DND-41 (cell line): ENCODE measurements at regions not wholly inside any gene's neighbourhood (a gene's known extent, or its start where the extent isn't known, plus 50 kb on each side); places are given as distances from the start of the nearest gene placed in this dataset.

Source experiments
- ATAC-seq: fragments of 200-7000 bp; cut with Tn5 transposase; 3 replicates; pipeline ENCODE4 v1.9.1; 2021; ENCODE audit warnings: low read depth; ENCODE audit not compliant: insufficient read depth
- DNase-seq: peaks from one replicate; pipeline ENCODE4 v3.0.0-alpha.2; 2020
- H2AFZ ChIP-seq: 2 replicates; pipeline ENCODE4 v1.6.0; 2012; ENCODE audit warnings: low read depth, low read length
- H3K27ac ChIP-seq: 2 replicates; pipeline ENCODE4 v1.5.1; 2012; ENCODE audit warnings: low read length, inconsistent platforms
- H3K27me3 ChIP-seq: fragments of 200-600 bp; sonication (generic); 2 replicates; pipeline ENCODE4 v1.6.0; 2012; ENCODE audit warnings: low read length, mild to moderate bottlenecking, inconsistent platforms; ENCODE audit not compliant: insufficient read depth, poor library complexity
- H3K36me3 ChIP-seq: 2 replicates; pipeline ENCODE4 v1.5.1; 2012; ENCODE audit warnings: low read length, inconsistent platforms; ENCODE audit not compliant: insufficient read depth
- H3K4me1 ChIP-seq: 2 replicates; pipeline ENCODE4 v1.5.1; 2012; ENCODE audit warnings: mild to moderate bottlenecking, low read length; ENCODE audit not compliant: insufficient read depth
- H3K4me2 ChIP-seq: 2 replicates; pipeline ENCODE4 v1.6.0; 2012; ENCODE audit warnings: mild to moderate bottlenecking, moderate library complexity, low read length, inconsistent platforms; ENCODE audit not compliant: insufficient read depth
- H3K4me3 ChIP-seq, 2 experiments: fragments of 200-600 bp in 1 of 2; shearing (Covaris generic) in 1 of 2; 2 replicates each; pipeline ENCODE4 v1.5.1; 2012 to 2016; ENCODE audit warnings: inconsistent platforms in 2 of 2, low read length in 2 of 2, mild to moderate bottlenecking in 2 of 2, low read depth in 1 of 2, moderate library complexity in 1 of 2
- H3K79me2 ChIP-seq: 2 replicates; pipeline ENCODE4 v1.6.0; 2012; ENCODE audit warnings: low read length, inconsistent platforms; ENCODE audit not compliant: insufficient read depth
- H3K9ac ChIP-seq: 2 replicates; pipeline ENCODE4 v1.6.0; 2012; ENCODE audit warnings: low read depth, mild to moderate bottlenecking, inconsistent platforms, low read length, moderate library complexity
- H3K9me3 ChIP-seq: 2 replicates; pipeline ENCODE4 v1.5.1; 2012; ENCODE audit warnings: low read length, moderate library complexity, mild to moderate bottlenecking, inconsistent platforms; ENCODE audit not compliant: insufficient read depth, severe bottlenecking
- H4K20me1 ChIP-seq: 2 replicates; pipeline ENCODE4 v1.6.0; 2012; ENCODE audit warnings: low read length; ENCODE audit not compliant: insufficient read depth
- CTCF ChIP-seq: IDR thresholded peaks from 2 replicates; pipeline ENCODE4 v1.5.1; 2012; ENCODE audit warnings: borderline replicate concordance, low read length, moderate library complexity, mild to moderate bottlenecking; ENCODE audit not compliant: poor library complexity, severe bottlenecking; ENCODE audit errors: extremely low read depth
- EZH2 ChIP-seq: IDR thresholded peaks from 3 replicates; pipeline ENCODE4 v1.6.1; 2012; ENCODE audit warnings: borderline replicate concordance, low read depth, mild to moderate bottlenecking, moderate library complexity, low read length, inconsistent platforms; ENCODE audit not compliant: severe bottlenecking

- Histone ChIP-seq H4K20me1 (no peaks in the 10 kb centered on the region), H3K36me3 (no peaks in the 10 kb centered on the region), H3K27me3 (no peaks in the 10 kb centered on the region), H3K9me3 (no peaks in the 10 kb centered on the region), H2AFZ (no peak overlapping the region), H3K4me2 (no peak overlapping the region), H3K27ac (no peak overlapping the region), H3K9ac (no peak overlapping the region), H3K79me2 (no peaks in the 10 kb centered on the region), H3K4me1 (no peaks in the 10 kb centered on the region), H3K4me3 (no peak overlapping the region)
- ATAC-seq (no peak), DNase-seq (no peak)
- TF ChIP-seq CTCF (no peak), EZH2 (no peak)
Observed at GRCh38 chr3:28978092-28978491, 302.8 kb upstream of the RBMS3 start.

- no peak for ATAC-seq
- Histone ChIP-seq H3K79me2 (no peaks in the 10 kb centered on the region), H2AFZ (no peak overlapping the region), H3K27me3 (no peaks in the 10 kb centered on the region), H3K9me3 (no peaks in the 10 kb centered on the region), H3K27ac (no peak overlapping the region), H4K20me1 (no peaks in the 10 kb centered on the region), H3K4me1 (no peaks in the 10 kb centered on the region), H3K36me3 (no peaks in the 10 kb centered on the region), H3K4me2 (no peak overlapping the region), H3K4me3 (no peak overlapping the region), H3K9ac (no peak overlapping the region)
- TF ChIP-seq EZH2 (no peak), CTCF (no peak)
- no peak for DNase-seq
Observed at GRCh38 chr3:28980131-28980530, 300.7 kb upstream of the RBMS3 start.

- Histone ChIP-seq H3K79me2 (no peaks in the 10 kb centered on the region), H3K27me3 (no peaks in the 10 kb centered on the region), H3K36me3 (no peaks in the 10 kb centered on the region), H4K20me1 (no peaks in the 10 kb centered on the region), H3K4me1 (no peaks in the 10 kb centered on the region), H2AFZ (no peak overlapping the region), H3K9me3 (no peaks in the 10 kb centered on the region), H3K4me3 (no peak overlapping the region), H3K27ac (no peak overlapping the region), H3K9ac (no peak overlapping the region), H3K4me2 (no peak overlapping the region)
- TF ChIP-seq CTCF (no peak), EZH2 (no peak)
- DNase-seq (no peak), ATAC-seq (no peak)
Observed at GRCh38 chr3:28980631-28981030, 300.2 kb upstream of the RBMS3 start.

- Histone ChIP-seq H3K27ac (no peak overlapping the region), H3K36me3 (no peaks in the 10 kb centered on the region), H4K20me1 (no peaks in the 10 kb centered on the region), H3K79me2 (no peaks in the 10 kb centered on the region), H3K4me1 (no peaks in the 10 kb centered on the region), H2AFZ (no peak overlapping the region), H3K9me3 (no peaks in the 10 kb centered on the region), H3K27me3 (no peaks in the 10 kb centered on the region), H3K4me3 (no peak overlapping the region), H3K4me2 (no peak overlapping the region), H3K9ac (no peak overlapping the region)
- no peak for ATAC-seq
- no peak for DNase-seq
- TF ChIP-seq EZH2 = no peak
- no peak for TF ChIP-seq CTCF
Observed at GRCh38 chr3:28982906-28983305, 298.0 kb upstream of the RBMS3 start.
